H9 (cell line): ENCODE measurements at regions not wholly inside any gene's neighbourhood (a gene's known extent, or its start where the extent isn't known, plus 50 kb on each side); places are given as distances from the start of the nearest gene placed in this dataset.

Source experiments
- DNase-seq: peaks from one replicate; pipeline ENCODE4 v3.0.0-alpha.2; 2017
- H2AFZ ChIP-seq: one replicate; pipeline ENCODE4 v1.6.1; 2013; ENCODE audit warnings: mild to moderate bottlenecking, low read length, control low read depth, moderate library complexity
- H2AK5ac ChIP-seq: 2 replicates; pipeline ENCODE4 v1.6.1; 2013; ENCODE audit warnings: low read length, control low read depth, mixed read lengths; ENCODE audit not compliant: insufficient read length
- H2BK120ac ChIP-seq: one replicate; pipeline ENCODE4 v1.6.1; 2013; ENCODE audit warnings: low read depth, mild to moderate bottlenecking, low read length, control low read depth, inconsistent platforms; ENCODE audit not compliant: poor library complexity, severe bottlenecking
- H2BK12ac ChIP-seq: 2 replicates; pipeline ENCODE4 v1.6.1; 2013; ENCODE audit warnings: low read length, control low read depth, mixed read lengths, low read depth; ENCODE audit not compliant: insufficient read length
- H2BK15ac ChIP-seq: 2 replicates; pipeline ENCODE4 v1.6.1; 2013; ENCODE audit warnings: low read depth, low read length, control low read depth
- H2BK20ac ChIP-seq: one replicate; pipeline ENCODE4 v1.6.1; 2013; ENCODE audit warnings: low read depth, mild to moderate bottlenecking, low read length, control low read depth, inconsistent platforms; ENCODE audit not compliant: poor library complexity, severe bottlenecking
- H2BK5ac ChIP-seq: 2 replicates; pipeline ENCODE4 v1.6.1; 2013; ENCODE audit warnings: low read length, control low read depth, mixed read lengths; ENCODE audit not compliant: insufficient read length
- H3K14ac ChIP-seq: 2 replicates; pipeline ENCODE4 v1.6.1; 2013; ENCODE audit warnings: low read length, control low read depth; ENCODE audit not compliant: insufficient read depth
- H3K18ac ChIP-seq: 2 replicates; pipeline ENCODE4 v1.6.1; 2013; ENCODE audit warnings: low read depth, mild to moderate bottlenecking, mixed read lengths, low read length, control low read depth; ENCODE audit not compliant: insufficient read length
- H3K23ac ChIP-seq: 2 replicates; pipeline ENCODE4 v1.6.1; 2013; ENCODE audit warnings: low read length, control low read depth, mixed read lengths, low read depth; ENCODE audit not compliant: insufficient read length
- H3K23me2 ChIP-seq: 2 replicates; pipeline ENCODE4 v1.6.1; 2013; ENCODE audit warnings: low read depth, mild to moderate bottlenecking, mixed read lengths, low read length, control low read depth; ENCODE audit not compliant: insufficient read length, poor library complexity, severe bottlenecking
- H3K27ac ChIP-seq: 2 replicates; pipeline ENCODE4 v1.5.1; 2013; ENCODE audit warnings: low read length, control low read depth, mixed read lengths, low read depth; ENCODE audit not compliant: insufficient read length
- H3K27me3 ChIP-seq: 2 replicates; pipeline ENCODE4 v1.6.1; 2013; ENCODE audit warnings: low read length, control low read depth, inconsistent platforms; ENCODE audit not compliant: insufficient read depth
- H3K4ac ChIP-seq: 2 replicates; pipeline ENCODE4 v1.6.1; 2013; ENCODE audit warnings: low read depth, mild to moderate bottlenecking, control low read depth, inconsistent platforms, low read length, moderate library complexity
- H3K4me1 ChIP-seq: 2 replicates; pipeline ENCODE4 v1.6.1; 2013; ENCODE audit warnings: low read length, control low read depth, inconsistent platforms; ENCODE audit not compliant: insufficient read depth
- H3K4me2 ChIP-seq: 2 replicates; pipeline ENCODE4 v1.6.1; 2013; ENCODE audit warnings: low read length, control low read depth, mixed read lengths; ENCODE audit not compliant: insufficient read length, insufficient read depth
- H3K56ac ChIP-seq: 2 replicates; pipeline ENCODE4 v1.6.1; 2013; ENCODE audit warnings: low read depth, mild to moderate bottlenecking, mixed read lengths, low read length, control low read depth; ENCODE audit not compliant: insufficient read length
- H3K79me1 ChIP-seq: 2 replicates; pipeline ENCODE4 v1.6.1; 2013; ENCODE audit warnings: low read depth, mild to moderate bottlenecking, moderate library complexity, low read length, control low read depth, inconsistent platforms; ENCODE audit not compliant: insufficient read depth, poor library complexity, severe bottlenecking
- H3K79me2 ChIP-seq: 2 replicates; pipeline ENCODE4 v1.6.1; 2013; ENCODE audit warnings: low read length, control low read depth, inconsistent platforms; ENCODE audit not compliant: insufficient read depth
- H3K9ac ChIP-seq: 2 replicates; pipeline ENCODE4 v1.6.1; 2013; ENCODE audit warnings: low read length, control low read depth, mixed read lengths; ENCODE audit not compliant: insufficient read length; ENCODE audit errors: extremely low read depth
- H3K9me3 ChIP-seq: one replicate; pipeline ENCODE4 v1.6.1; 2013; ENCODE audit warnings: low read depth, low read length, inconsistent platforms; ENCODE audit not compliant: control insufficient read depth
- H3T11ph ChIP-seq: one replicate; pipeline ENCODE4 v1.6.1; 2013; ENCODE audit warnings: mild to moderate bottlenecking, low read length, control low read depth, inconsistent platforms
- H4K20me1 ChIP-seq: one replicate; pipeline ENCODE4 v1.6.1; 2013; ENCODE audit not compliant: control insufficient read depth, insufficient read length, insufficient read depth
- H4K5ac ChIP-seq: 2 replicates; pipeline ENCODE4 v1.6.1; 2013; ENCODE audit warnings: low read depth, mild to moderate bottlenecking, mixed read lengths, low read length, control low read depth; ENCODE audit not compliant: insufficient read length
- H4K8ac ChIP-seq: replicated peaks from 2 replicates; pipeline ENCODE4 v1.6.1; 2013; ENCODE audit warnings: low read length, control low read depth, mixed read lengths, low read depth; ENCODE audit not compliant: insufficient read length
- H4K91ac ChIP-seq: 2 replicates; pipeline ENCODE4 v1.6.1; 2013; ENCODE audit warnings: low read depth, mild to moderate bottlenecking, moderate library complexity, mixed read lengths, low read length, control low read depth; ENCODE audit not compliant: insufficient read length
- H3K27ac Mint-ChIP-seq, 3 experiments: 2 replicates in 2 of 3; 3 replicates in 1 of 3; pipeline ENCODE4 v1.8.0; 2020 to 2021; ENCODE audit warnings: mixed read lengths in 3 of 3, mild to moderate bottlenecking in 1 of 3, moderate library complexity in 1 of 3
- H3K27me3 Mint-ChIP-seq: 2 replicates; pipeline ENCODE4 v1.8.0; 2021; ENCODE audit warnings: low read depth, mild to moderate bottlenecking, moderate library complexity, mixed read lengths
- H3K36me3 Mint-ChIP-seq, 3 experiments: 2 replicates in 2 of 3; 3 replicates in 1 of 3; pipeline ENCODE4 v1.8.0; 2020 to 2021; ENCODE audit warnings: low read depth in 3 of 3, mixed read lengths in 3 of 3; ENCODE audit not compliant: insufficient read depth in 1 of 3
- H3K4me1 Mint-ChIP-seq, 2 experiments: 2 replicates each; pipeline ENCODE4 v1.8.0; 2020; ENCODE audit warnings: mixed read lengths in 2 of 2
- H3K4me3 Mint-ChIP-seq, 2 experiments: 2 replicates in 1 of 2; 3 replicates in 1 of 2; pipeline ENCODE4 v1.8.0; 2020 to 2021; ENCODE audit warnings: mild to moderate bottlenecking in 2 of 2, mixed read lengths in 2 of 2, moderate library complexity in 1 of 2
- H3K9me3 Mint-ChIP-seq, 2 experiments: 2 replicates in 1 of 2; 3 replicates in 1 of 2; pipeline ENCODE4 v1.8.0; 2020; ENCODE audit warnings: mild to moderate bottlenecking in 2 of 2, mixed read lengths in 2 of 2, moderate library complexity in 1 of 2
- CTCF ChIP-seq: fragments of 200-600 bp; sonication (generic); conservative IDR thresholded peaks from 3 replicates; pipeline ENCODE4 v1.8.0; 2021; ENCODE audit warnings: antibody characterized with exemption, mild to moderate bottlenecking
- WGBS: extraction: QIAGEN DNeasy Blood & Tissue Kit; methylation state at CpG from one replicate; pipeline ENCODE4 v1.1.7; 2013; ENCODE audit warnings: missing lambda C conversion rate, low lambda C conversion rate, mixed read lengths; ENCODE audit not compliant: insufficient read length; ENCODE audit errors: extremely low coverage; 5-methylcytosine and 5-hydroxymethylcytosine counted together

GRCh38 chr6:146898069-146898887 is 299.5 kb downstream of the ADGB start:
- Histone ChIP-seq H3T11ph (no peak overlapping the region), H3K27ac (no peak overlapping the region), H4K91ac (no peak overlapping the region), H4K5ac (no peak overlapping the region), H3K23me2 (no peaks in the 10 kb centered on the region), H3K4me1 (no peaks in the 10 kb centered on the region), H3K79me2 (no peaks in the 10 kb centered on the region), H3K56ac (no peak overlapping the region), H2BK120ac (no peak overlapping the region), H3K14ac (no peak overlapping the region), H3K23ac (no peak overlapping the region), H3K4ac (no peak overlapping the region), H2AK5ac (no peak overlapping the region), H4K8ac (no peak overlapping the region), H2BK5ac (no peak overlapping the region), H2BK15ac (no peak overlapping the region), H2BK12ac (no peak overlapping the region), H3K79me1 (no peaks in the 10 kb centered on the region), H2AFZ (no peak overlapping the region), H2BK20ac (no peak overlapping the region), H3K9me3 (no peaks in the 10 kb centered on the region), H3K9ac (no peak overlapping the region), H3K18ac (no peak overlapping the region), H3K4me2 (no peak overlapping the region), H4K20me1 (no peaks in the 10 kb centered on the region), H3K27me3 (no peaks in the 10 kb centered on the region)
- no peak for TF ChIP-seq CTCF
- Mint-ChIP-seq H3K4me3 (no peak overlapping the region), H3K36me3 (no peaks in the 10 kb centered on the region), H3K27me3 (no peaks in the 10 kb centered on the region; the same call in 1 of the 2 replicates), H3K4me1 (peaks cover 2 to 6% of the 10 kb centered on the region in 2 experiments; a peak in 3 of 4 replicates), H3K9me3 (no peaks in the 10 kb centered on the region), H3K27ac (no peak overlapping the region)
- DNase-seq: no peak
- no CpG with 5 or more reads among the region's 6 CpGs for WGBS
